ENCODE measurements at regions not wholly inside any gene's neighbourhood (a gene's known extent, or its start where the extent isn't known, plus 50 kb on each side); places are given as distances from the start of the nearest gene placed in this dataset.

DNA sequence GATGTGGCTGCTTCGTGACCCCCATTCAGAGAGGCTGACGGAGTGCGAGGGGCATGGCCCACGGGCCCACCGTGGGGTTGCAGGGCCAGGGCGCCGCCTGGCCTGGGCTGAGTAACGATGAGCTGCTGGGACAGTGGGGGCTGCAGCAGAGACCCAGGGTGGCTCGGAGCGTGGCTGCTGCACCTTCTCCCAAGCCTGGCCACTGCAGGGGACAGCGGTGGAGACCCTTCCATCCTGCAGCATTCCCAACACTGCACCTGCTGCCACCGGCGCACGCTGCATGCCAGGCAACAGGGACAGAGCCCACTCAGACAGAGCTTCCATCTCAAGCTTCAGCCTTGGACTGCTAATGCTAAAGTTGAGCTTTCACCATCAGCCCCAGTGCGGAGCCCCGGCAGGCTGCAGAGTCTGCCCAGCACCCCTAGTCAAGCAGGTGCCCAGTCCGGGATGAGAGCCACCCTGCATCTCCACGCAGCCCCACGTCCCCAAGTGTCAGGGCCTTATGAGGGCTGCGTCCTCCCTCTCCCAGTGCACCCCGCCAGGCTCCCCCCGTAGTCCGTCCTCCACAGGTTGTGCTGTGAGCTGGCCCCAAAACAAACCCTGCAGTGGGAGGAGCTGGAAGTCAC is 89.4 kb upstream of the AFDN start:
- TF ChIP-seq, protein P1, sequence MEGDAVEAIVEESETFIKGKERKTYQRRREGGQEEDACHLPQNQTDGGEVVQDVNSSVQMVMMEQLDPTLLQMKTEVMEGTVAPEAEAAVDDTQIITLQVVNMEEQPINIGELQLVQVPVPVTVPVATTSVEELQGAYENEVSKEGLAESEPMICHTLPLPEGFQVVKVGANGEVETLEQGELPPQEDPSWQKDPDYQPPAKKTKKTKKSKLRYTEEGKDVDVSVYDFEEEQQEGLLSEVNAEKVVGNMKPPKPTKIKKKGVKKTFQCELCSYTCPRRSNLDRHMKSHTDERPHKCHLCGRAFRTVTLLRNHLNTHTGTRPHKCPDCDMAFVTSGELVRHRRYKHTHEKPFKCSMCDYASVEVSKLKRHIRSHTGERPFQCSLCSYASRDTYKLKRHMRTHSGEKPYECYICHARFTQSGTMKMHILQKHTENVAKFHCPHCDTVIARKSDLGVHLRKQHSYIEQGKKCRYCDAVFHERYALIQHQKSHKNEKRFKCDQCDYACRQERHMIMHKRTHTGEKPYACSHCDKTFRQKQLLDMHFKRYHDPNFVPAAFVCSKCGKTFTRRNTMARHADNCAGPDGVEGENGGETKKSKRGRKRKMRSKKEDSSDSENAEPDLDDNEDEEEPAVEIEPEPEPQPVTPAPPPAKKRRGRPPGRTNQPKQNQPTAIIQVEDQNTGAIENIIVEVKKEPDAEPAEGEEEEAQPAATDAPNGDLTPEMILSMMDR (conservative IDR thresholded peaks at IDR 0.05; ENCODE audit: low read depth, low read length) = no peak
- TF ChIP-seq POLR2A (IDR thresholded peaks at IDR 0.05; ENCODE audit: low read depth, low read length) (no peak), MAZ (IDR thresholded peaks at IDR 0.05; ENCODE audit: borderline replicate concordance, low read depth, low read length) (no peak), RFX5 (IDR thresholded peaks at IDR 0.05; ENCODE audit: low read depth, low read length) (no peak), MAFK (IDR thresholded peaks at IDR 0.05; ENCODE audit: low read depth, low read length) (no peak), SMC3 (IDR thresholded peaks at IDR 0.05; ENCODE audit: low read depth, low read length) (no peak), FOS (IDR thresholded peaks at IDR 0.05; ENCODE audit: low read depth, low read length) (no peak), MXI1 (IDR thresholded peaks at IDR 0.05; ENCODE audit: borderline replicate concordance, low read depth, low read length) (no peak)
- TF ChIP-seq, protein P2, sequence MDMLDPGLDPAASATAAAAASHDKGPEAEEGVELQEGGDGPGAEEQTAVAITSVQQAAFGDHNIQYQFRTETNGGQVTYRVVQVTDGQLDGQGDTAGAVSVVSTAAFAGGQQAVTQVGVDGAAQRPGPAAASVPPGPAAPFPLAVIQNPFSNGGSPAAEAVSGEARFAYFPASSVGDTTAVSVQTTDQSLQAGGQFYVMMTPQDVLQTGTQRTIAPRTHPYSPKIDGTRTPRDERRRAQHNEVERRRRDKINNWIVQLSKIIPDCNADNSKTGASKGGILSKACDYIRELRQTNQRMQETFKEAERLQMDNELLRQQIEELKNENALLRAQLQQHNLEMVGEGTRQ (IDR thresholded peaks at IDR 0.05; ENCODE audit: low read depth, low read length) = no peak

All from IMR-90 (cell line).